PC-3 (cell line): ENCODE measurements at regions not wholly inside any gene's neighbourhood (a gene's known extent, or its start where the extent isn't known, plus 50 kb on each side); places are given as distances from the start of the nearest gene placed in this dataset.

ENCODE experiments used
- CTCF ChIP-seq: fragments of 300-600 bp; sonication (generic); conservative IDR thresholded peaks from 2 replicates; pipeline ENCODE4 v1.5.1; 2017; ENCODE audit warnings: antibody characterized with exemption, low read depth, mild to moderate bottlenecking, low read length
- EZH2 ChIP-seq: fragments of 300-600 bp; sonication (generic); IDR thresholded peaks from one replicate; pipeline ENCODE4 v1.6.1; 2017; ENCODE audit warnings: antibody characterized with exemption, mild to moderate bottlenecking, low read length; ENCODE audit not compliant: unreplicated experiment
- EZH2phosphoT487 ChIP-seq: fragments of 300-600 bp; sonication (generic); IDR thresholded peaks from 2 replicates; pipeline ENCODE4 v1.6.1; 2018; ENCODE audit warnings: mild to moderate bottlenecking, antibody characterized with exemption, low read length, borderline replicate concordance

GRCh38 chr1:78759881-78760280, 110.2 kb downstream of the IFI44 start:
- TF ChIP-seq CTCF, result no peak
- TF ChIP-seq EZH2, result no peak
- TF ChIP-seq EZH2phosphoT487, result no peak
